ENCODE measurements at regions not wholly inside any gene's neighbourhood (a gene's known extent, or its start where the extent isn't known, plus 50 kb on each side); places are given as distances from the start of the nearest gene placed in this dataset.
"Not testable (repeated sequence)": the region's sequence is repeated elsewhere in the genome, so short reads cannot be mapped to it uniquely, and the experiment has no call there.

DNA sequence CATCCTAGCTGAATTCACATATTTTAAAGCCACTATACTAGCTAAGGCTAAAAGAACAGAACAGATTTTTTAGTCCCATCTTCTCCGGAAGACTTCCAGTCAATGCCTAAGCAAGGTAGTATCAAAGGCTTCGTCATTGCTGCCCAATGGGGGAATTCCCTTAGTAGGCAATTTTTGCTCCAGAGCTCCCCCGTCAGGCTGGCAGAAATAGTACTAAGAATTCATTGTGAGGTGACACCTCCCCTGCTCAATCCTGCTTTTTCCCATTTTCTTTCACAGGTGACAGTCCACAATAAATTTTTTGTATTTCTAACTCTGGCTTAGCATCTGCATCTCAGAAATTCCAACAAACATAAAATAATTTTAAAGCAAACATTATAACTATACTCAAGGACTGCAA is 52.8 kb upstream of the SRSF6 start:
- no peak for ATAC-seq
- no peaks in the 10 kb centered on the region for H3K36me3 ChIP-seq (ENCODE audit: low read depth)
- no peaks in the 10 kb centered on the region for H3K4me1 ChIP-seq (ENCODE audit: low read depth)
- H3K9me3 ChIP-seq = no peaks in the 10 kb centered on the region
- TF ChIP-seq, protein P1, sequence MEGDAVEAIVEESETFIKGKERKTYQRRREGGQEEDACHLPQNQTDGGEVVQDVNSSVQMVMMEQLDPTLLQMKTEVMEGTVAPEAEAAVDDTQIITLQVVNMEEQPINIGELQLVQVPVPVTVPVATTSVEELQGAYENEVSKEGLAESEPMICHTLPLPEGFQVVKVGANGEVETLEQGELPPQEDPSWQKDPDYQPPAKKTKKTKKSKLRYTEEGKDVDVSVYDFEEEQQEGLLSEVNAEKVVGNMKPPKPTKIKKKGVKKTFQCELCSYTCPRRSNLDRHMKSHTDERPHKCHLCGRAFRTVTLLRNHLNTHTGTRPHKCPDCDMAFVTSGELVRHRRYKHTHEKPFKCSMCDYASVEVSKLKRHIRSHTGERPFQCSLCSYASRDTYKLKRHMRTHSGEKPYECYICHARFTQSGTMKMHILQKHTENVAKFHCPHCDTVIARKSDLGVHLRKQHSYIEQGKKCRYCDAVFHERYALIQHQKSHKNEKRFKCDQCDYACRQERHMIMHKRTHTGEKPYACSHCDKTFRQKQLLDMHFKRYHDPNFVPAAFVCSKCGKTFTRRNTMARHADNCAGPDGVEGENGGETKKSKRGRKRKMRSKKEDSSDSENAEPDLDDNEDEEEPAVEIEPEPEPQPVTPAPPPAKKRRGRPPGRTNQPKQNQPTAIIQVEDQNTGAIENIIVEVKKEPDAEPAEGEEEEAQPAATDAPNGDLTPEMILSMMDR (IDR thresholded peaks at IDR 0.05) = no peak
- intact Hi-C loops (cut with DNase I, micrococcal nuclease) = no loop called here
- no peak for DNase-seq
- H3K4me3 ChIP-seq = no peak overlapping the region

- H3K4me1 ChIP-seq (ENCODE audit: low read depth); ATAC-seq; intact Hi-C loops (cut with DNase I, micrococcal nuclease); DNase-seq; H3K36me3 ChIP-seq (ENCODE audit: low read depth); H3K9me3 ChIP-seq; H3K4me3 ChIP-seq: not testable (repeated sequence)
These were observed 56.8 kb upstream of the SRSF6 start for GRCh38 chr20:43400882-43401281.

GRCh38 chr20:43398676-43399324 is 58.9 kb upstream of the SRSF6 start:
- H3K9me3 ChIP-seq = no peaks in the 10 kb centered on the region
- DNase-seq = no peak
- no peak for ATAC-seq
- intact Hi-C loops (cut with DNase I, micrococcal nuclease) = no loop called here
- H3K4me1 ChIP-seq (ENCODE audit: low read depth) = no peaks in the 10 kb centered on the region
- H3K36me3 ChIP-seq (ENCODE audit: low read depth) = no peaks in the 10 kb centered on the region
- no peak overlapping the region for H3K4me3 ChIP-seq
- TF ChIP-seq, protein P1 (IDR thresholded peaks at IDR 0.05) = no peak

DNA sequence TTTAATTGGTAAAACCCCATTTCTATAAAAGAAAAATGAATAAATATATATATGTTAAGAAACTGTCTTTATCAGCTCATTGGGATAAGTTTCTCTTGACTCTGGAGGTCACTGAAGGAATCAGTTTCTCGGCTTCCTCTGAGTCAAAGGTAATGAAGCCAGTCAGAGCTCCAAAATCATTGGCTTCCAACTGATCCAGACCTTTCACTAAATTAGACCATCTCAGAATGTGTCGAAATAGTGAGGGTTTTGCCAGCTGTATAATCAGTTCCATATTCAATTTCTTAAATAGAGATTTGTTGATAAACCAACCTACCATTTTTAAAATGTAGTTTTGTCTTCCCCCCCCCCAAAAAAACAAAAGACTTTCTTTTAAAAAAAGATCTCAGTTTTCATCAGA is 60.5 kb upstream of the SRSF6 start:
- ATAC-seq (no peak), DNase-seq (no peak)
- no peaks in the 10 kb centered on the region for H3K9me3 ChIP-seq
- H3K4me1 ChIP-seq (ENCODE audit: low read depth) = no peaks in the 10 kb centered on the region
- no peak overlapping the region for H3K4me3 ChIP-seq
- no peaks in the 10 kb centered on the region for H3K36me3 ChIP-seq (ENCODE audit: low read depth)
- TF ChIP-seq, protein P1 (IDR thresholded peaks at IDR 0.05) = no peak
- intact Hi-C loops (cut with DNase I, micrococcal nuclease) = no loop called here

- no peak for DNase-seq
- intact Hi-C loops (cut with DNase I, micrococcal nuclease) = no loop called here
These were observed 64.6 kb upstream of the SRSF6 start for GRCh38 chr20:43393052-43393451.

DNA sequence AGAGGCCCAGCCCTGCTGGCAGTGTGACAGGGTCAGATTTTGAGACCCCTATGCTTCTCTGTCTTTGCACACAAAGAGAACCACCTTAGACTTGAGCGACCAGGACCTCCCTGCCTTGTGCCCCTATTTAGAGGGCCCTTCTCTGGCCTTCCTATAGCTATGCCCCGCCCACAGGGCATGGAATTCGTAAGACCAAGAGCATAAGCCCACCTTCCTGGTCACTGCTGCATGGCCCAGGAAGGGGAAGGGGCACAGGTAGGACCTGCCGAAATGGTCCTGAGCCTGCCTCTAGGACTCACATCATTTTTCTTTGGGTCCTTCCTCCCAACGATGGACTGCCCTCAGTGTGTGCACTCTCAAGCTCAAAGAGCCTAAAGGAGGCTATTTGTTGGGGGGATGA is 65.1 kb upstream of the SRSF6 start:
- Histone ChIP-seq H3K36me3 (ENCODE audit: low read depth) (no peaks in the 10 kb centered on the region), H3K4me3 (no peak overlapping the region), H3K9me3 (no peaks in the 10 kb centered on the region), H3K4me1 (ENCODE audit: low read depth) (no peaks in the 10 kb centered on the region)
- no peak for DNase-seq
- intact Hi-C loops (cut with DNase I, micrococcal nuclease) = no loop called here
- TF ChIP-seq, protein P1 (IDR thresholded peaks at IDR 0.05) = no peak
- no peak for ATAC-seq

More at GRCh38 chr20:43393052-43393451, 64.6 kb upstream of the SRSF6 start:
- Histone ChIP-seq H3K4me1 (ENCODE audit: low read depth) (no peaks in the 10 kb centered on the region), H3K4me3 (no peak overlapping the region), H3K36me3 (ENCODE audit: low read depth) (no peaks in the 10 kb centered on the region), H3K9me3 (no peaks in the 10 kb centered on the region)
- TF ChIP-seq, protein P1 (IDR thresholded peaks at IDR 0.05) = no peak
- ATAC-seq = no peak
